ENCODE measurements at regions not wholly inside any gene's neighbourhood (a gene's known extent, or its start where the extent isn't known, plus 50 kb on each side); places are given as distances from the start of the nearest gene placed in this dataset.
"Not testable (repeated sequence)": the region's sequence is repeated elsewhere in the genome, so short reads cannot be mapped to it uniquely, and the experiment has no call there.

- no peak for DNase-seq (ENCODE audit: low read depth in 3 of 3, low spot score in 1 of 3)
These were observed 186.5 kb upstream of the TMEM72 start for GRCh38 chr10:44724415-44725174.

GRCh38 chr10:44725404-44725803, 185.7 kb upstream of the TMEM72 start:
- DNase-seq (ENCODE audit: low read depth in 3 of 3, low spot score in 1 of 3) = no peak

GRCh38 chr10:44731283-44731682, 179.9 kb upstream of the TMEM72 start:
- no peak for DNase-seq (ENCODE audit: low read depth in 3 of 3, low spot score in 1 of 3)

- DNase-seq (ENCODE audit: low read depth in 3 of 3, low spot score in 1 of 3) = no peak
These were observed 177.3 kb upstream of the TMEM72 start for GRCh38 chr10:44733501-44734488.

GRCh38 chr10:44742248-44742647, 168.9 kb upstream of the TMEM72 start:
- no peak for DNase-seq (ENCODE audit: low read depth in 3 of 3, low spot score in 1 of 3)

- no peak for DNase-seq (ENCODE audit: low read depth in 3 of 3, low spot score in 1 of 3)
These were observed 167.6 kb upstream of the TMEM72 start for GRCh38 chr10:44743535-44743934.

GRCh38 chr10:44745920-44746319, 165.2 kb upstream of the TMEM72 start:
- no peak for DNase-seq (ENCODE audit: low read depth in 3 of 3, low spot score in 1 of 3)

GRCh38 chr10:44747593-44748172, 163.5 kb upstream of the TMEM72 start:
- no peak for DNase-seq (ENCODE audit: low read depth in 3 of 3, low spot score in 1 of 3)

- no peak for DNase-seq (ENCODE audit: low read depth in 3 of 3, low spot score in 1 of 3)
These were observed 162.0 kb upstream of the TMEM72 start for GRCh38 chr10:44749151-44749550.

- DNase-seq (ENCODE audit: low read depth in 3 of 3, low spot score in 1 of 3) = no peak
These were observed 158.4 kb upstream of the TMEM72 start for GRCh38 chr10:44752451-44753441.

- DNase-seq (ENCODE audit: low read depth in 3 of 3, low spot score in 1 of 3) = not testable (repeated sequence)
These were observed 156.8 kb upstream of the TMEM72 start for GRCh38 chr10:44754355-44754754.

GRCh38 chr10:44755481-44755880, 155.7 kb upstream of the TMEM72 start:
- DNase-seq (ENCODE audit: low read depth in 3 of 3, low spot score in 1 of 3) = no peak

GRCh38 chr10:44756216-44756615, 154.9 kb upstream of the TMEM72 start:
- no peak for DNase-seq (ENCODE audit: low read depth in 3 of 3, low spot score in 1 of 3)

- DNase-seq (ENCODE audit: low read depth in 3 of 3, low spot score in 1 of 3) = no peak
These were observed 153.5 kb upstream of the TMEM72 start for GRCh38 chr10:44757551-44758205.

GRCh38 chr10:44759122-44759521, 152.0 kb upstream of the TMEM72 start:
- DNase-seq (ENCODE audit: low read depth in 3 of 3, low spot score in 1 of 3) = no peak

- DNase-seq (ENCODE audit: low read depth in 3 of 3, low spot score in 1 of 3) = no peak
These were observed 150.6 kb upstream of the TMEM72 start for GRCh38 chr10:44760513-44760912.

GRCh38 chr10:44761076-44761475, 150.1 kb upstream of the TMEM72 start:
- no peak for DNase-seq (ENCODE audit: low read depth in 3 of 3, low spot score in 1 of 3)

- no peak for DNase-seq (ENCODE audit: low read depth in 3 of 3, low spot score in 1 of 3)
These were observed 147.8 kb upstream of the TMEM72 start for GRCh38 chr10:44763331-44763730.

- DNase-seq (ENCODE audit: low read depth in 3 of 3, low spot score in 1 of 3) = no peak
These were observed 145.8 kb upstream of the TMEM72 start for GRCh38 chr10:44765299-44765698.

- DNase-seq (ENCODE audit: low read depth in 3 of 3, low spot score in 1 of 3) = no peak
These were observed 144.5 kb upstream of the TMEM72 start for GRCh38 chr10:44766631-44767030.
